ENCODE measurements at regions not wholly inside any gene's neighbourhood (a gene's known extent, or its start where the extent isn't known, plus 50 kb on each side); places are given as distances from the start of the nearest gene placed in this dataset.

- TF ChIP-seq POLR2A (IDR thresholded peaks at IDR 0.05), result no peak
- no peak for TF ChIP-seq CTCF (IDR thresholded peaks at IDR 0.05)
Measured at GRCh38 chr5:159833088-159833487, 83.2 kb upstream of the ADRA1B start.
